ENCODE measurements at regions not wholly inside any gene's neighbourhood (a gene's known extent, or its start where the extent isn't known, plus 50 kb on each side); places are given as distances from the start of the nearest gene placed in this dataset.
"Not testable (repeated sequence)": the region's sequence is repeated elsewhere in the genome, so short reads cannot be mapped to it uniquely, and the experiment has no call there.

DNA sequence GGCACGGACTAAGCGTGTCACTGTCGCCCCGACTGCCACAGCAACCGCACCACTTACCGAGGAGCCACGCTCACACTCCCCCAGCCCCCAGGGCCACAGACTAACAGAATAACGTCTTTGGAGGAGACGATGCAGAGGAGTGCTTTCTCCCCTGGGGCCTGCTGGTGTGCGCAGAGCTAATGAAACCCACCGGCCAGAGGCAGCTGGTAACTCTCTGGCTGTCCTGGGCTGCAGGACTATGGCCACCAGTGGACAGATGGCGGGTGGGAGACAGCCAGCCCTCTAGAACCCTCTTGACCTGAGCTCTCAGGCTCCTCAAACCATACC is 228.0 kb downstream of the DLL1 start:
- no peak for DNase-seq (ENCODE audit: low read depth)
- no peak overlapping the region for H3K4me3 ChIP-seq (ENCODE audit: low read length)
- TF ChIP-seq, protein P1, sequence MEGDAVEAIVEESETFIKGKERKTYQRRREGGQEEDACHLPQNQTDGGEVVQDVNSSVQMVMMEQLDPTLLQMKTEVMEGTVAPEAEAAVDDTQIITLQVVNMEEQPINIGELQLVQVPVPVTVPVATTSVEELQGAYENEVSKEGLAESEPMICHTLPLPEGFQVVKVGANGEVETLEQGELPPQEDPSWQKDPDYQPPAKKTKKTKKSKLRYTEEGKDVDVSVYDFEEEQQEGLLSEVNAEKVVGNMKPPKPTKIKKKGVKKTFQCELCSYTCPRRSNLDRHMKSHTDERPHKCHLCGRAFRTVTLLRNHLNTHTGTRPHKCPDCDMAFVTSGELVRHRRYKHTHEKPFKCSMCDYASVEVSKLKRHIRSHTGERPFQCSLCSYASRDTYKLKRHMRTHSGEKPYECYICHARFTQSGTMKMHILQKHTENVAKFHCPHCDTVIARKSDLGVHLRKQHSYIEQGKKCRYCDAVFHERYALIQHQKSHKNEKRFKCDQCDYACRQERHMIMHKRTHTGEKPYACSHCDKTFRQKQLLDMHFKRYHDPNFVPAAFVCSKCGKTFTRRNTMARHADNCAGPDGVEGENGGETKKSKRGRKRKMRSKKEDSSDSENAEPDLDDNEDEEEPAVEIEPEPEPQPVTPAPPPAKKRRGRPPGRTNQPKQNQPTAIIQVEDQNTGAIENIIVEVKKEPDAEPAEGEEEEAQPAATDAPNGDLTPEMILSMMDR (conservative IDR thresholded peaks at IDR 0.05; ENCODE audit: low read depth, low read length), result no peak

DNA sequence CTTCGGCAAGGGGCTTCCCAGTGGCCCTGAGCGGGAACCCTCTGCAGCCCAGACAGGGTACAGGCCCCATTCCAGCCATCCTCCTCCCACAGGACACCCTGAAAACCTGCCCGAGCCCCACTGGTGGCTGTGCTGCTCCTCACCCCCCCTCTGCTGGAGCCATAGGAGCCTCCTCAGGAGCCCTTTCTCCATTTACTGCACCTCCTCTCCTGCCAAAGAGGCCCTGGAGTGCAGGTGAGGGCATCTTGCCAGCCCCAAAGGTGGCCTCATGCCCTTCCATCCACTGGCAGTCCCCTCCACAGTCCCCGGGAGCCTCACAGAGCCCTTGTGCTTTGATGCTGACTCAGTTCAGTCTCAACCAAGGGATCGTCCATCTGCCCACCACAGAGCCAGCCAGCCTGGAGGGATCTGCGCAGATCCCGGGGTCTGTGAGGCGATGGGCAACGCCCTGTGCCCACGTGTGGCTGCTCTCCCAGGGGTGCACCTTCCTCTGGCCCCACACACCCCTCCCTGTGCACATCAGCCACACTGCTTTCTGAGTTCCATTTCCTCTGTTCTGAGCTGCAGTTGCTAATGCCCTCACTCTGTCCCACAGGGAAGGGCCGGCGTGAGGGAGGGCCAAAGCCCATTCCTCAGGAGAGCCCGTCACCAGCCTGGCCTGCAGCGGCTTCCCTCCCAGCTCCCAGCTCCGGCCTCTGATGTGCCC is 228.5 kb downstream of the DLL1 start:
- TF ChIP-seq, protein P1 (conservative IDR thresholded peaks at IDR 0.05; ENCODE audit: low read depth, low read length), result no peak
- no peak for DNase-seq (ENCODE audit: low read depth)
- H3K4me3 ChIP-seq (ENCODE audit: low read length), result no peak overlapping the region

DNA sequence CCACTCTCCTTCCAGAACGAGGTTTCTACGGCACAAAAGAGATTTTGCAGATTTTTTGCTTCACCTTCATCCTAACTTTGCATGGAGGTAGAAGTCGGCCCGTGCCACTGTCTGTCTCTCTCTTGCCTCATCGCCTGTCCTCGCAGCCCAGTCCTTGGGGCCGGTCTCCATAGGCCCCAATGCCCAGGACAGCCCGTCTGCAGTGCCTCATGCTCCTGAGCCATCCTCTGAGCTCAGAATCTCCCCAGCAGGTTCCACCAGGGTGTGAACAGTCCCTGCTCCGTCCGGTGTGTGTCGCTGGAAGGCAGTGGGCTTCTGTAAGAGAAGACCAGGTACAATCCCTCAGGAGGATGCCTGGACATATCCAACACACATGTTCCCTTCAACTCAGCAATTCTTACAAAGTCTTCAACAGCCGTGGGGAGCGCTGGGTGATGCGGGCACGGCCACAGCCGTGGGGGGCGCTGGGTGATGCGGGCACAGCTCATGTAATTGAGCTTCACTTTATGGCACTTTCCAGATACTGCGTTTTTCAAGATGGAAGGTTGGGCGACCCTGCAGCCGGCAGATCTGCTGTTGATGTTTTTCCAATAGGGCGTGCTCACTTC is 231.9 kb downstream of the DLL1 start:
- TF ChIP-seq, protein P1 (conservative IDR thresholded peaks at IDR 0.05; ENCODE audit: low read depth, low read length), result no peak
- no peak for DNase-seq (ENCODE audit: low read depth)
- H3K4me3 ChIP-seq (ENCODE audit: low read length), result no peak overlapping the region

DNA sequence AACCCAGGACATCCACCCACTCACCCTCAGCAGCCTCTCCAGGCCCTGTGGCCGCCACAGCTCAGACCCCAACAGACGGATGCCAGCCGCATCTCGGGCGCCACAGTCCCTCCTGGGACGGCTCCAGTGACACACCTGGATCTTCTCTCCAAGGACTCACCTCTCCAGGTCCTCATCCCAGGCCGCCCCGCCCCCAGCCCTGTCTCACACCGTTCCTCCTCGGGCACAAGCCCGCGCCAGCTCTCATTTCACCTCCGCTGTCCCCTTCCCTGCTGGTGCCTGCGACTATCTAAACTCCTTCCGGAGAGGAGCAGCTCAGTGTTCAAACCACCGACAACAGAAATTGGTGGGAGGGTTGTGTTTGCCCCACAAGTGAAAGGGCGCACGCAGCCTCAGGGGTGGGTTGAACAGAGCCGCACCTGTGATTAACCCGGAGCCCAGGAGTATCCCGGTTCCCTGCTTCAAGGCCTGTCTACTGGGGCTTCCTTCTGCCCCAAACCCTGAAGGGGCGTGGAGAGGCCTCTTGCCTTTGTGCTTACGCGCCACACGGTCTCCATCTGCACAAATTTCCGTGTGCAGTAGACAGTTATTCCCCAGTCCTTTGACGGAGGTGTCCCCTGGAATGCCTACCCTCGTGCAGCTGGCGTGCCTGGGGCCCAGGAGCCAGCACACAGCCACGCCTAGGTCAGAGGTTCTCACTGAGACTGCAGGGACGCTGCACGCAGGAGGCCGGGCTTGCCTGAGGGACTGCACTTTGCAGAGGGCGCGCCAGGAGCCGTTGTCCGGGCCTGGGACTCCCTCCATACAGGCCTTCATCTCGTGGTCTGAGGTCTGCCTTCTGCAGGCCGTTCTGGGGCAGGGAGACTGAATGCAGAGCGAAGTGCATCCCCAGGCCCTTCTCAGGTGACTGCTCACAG is 232.7 kb downstream of the DLL1 start:
- no peak overlapping the region for H3K4me3 ChIP-seq (ENCODE audit: low read length)
- TF ChIP-seq, protein P1 (conservative IDR thresholded peaks at IDR 0.05; ENCODE audit: low read depth, low read length), result no peak
- no peak for DNase-seq (ENCODE audit: low read depth)

DNA sequence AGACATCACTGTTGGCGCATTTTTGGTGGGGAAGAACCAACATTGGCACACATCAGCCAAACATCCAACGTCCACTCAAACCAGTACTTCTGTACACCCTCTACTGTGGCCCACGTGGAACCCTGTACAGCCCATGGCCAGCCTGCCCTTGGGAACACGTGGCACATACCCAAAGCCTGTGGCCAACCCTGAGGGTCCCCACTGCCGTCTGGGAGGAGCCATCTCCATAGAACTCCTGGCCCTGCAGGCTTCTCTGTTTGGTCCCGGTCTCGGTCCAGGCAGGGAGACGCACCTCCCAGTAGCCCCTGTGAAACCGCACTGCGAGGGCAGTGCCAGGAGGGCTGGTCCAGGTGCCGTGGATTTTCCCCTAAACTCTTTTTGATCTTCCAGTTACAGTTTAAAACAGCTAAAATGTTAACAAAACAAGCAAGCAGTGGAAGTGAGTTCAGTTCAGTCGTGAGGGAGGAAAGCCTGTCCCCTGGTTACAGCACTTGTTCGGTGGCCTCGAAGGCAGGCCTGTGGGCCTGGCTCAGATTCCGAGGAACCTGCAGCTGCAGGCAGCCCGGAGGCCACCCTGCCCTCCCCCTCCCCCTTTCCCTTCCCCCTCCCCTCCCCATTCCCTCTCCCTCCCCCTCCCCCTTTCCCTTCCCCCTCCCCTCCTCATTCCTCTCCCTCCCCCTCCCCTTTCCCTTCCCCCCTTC is 233.7 kb downstream of the DLL1 start:
- H3K4me3 ChIP-seq (ENCODE audit: low read length), result no peak overlapping the region
- DNase-seq (ENCODE audit: low read depth), result no peak
- TF ChIP-seq, protein P1 (conservative IDR thresholded peaks at IDR 0.05; ENCODE audit: low read depth, low read length), result no peak

DNA sequence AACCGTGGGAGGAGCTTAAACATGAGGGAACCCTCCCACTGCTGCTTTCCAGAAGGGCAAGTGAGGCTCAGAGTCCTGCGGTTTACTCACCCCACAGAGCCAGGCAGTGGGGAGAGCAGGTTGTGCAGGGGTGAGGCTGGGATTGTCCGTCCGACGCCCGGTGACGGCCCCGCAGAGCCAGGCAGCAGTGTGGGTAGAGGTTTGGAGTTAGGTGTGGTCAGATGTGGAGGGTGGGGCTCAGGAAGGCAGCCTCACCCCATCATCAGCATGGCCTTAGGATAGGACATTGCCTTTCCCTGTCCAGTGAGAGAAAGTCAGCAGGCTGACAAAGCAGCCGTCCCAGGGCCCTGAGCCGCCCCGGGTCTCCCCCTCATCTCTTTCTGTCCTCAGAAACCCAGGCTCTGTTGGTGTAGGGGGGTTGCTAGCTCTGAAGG is 234.6 kb downstream of the DLL1 start:
- TF ChIP-seq, protein P1 (conservative IDR thresholded peaks at IDR 0.05; ENCODE audit: low read depth, low read length), result no peak
- DNase-seq (ENCODE audit: low read depth), result no peak
- no peak overlapping the region for H3K4me3 ChIP-seq (ENCODE audit: low read length)

DNA sequence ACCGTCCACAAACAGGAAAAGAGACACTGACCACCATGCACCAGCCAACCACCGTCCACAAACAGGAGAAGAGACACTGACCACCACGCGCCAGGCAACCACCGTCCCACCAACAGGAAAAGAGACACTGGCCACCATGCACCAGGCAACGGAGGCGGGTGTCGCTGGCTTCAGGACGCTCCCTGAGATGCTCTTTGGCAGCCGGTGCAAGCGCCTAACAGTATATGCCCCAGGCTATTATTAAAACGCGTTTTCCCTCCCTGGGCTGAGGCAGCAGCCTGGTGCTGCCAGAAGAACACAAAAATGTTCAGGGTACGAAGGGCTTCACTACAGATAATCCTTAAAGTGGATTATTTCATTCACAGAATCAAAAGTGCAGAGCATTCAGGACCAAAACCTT is 235.1 kb downstream of the DLL1 start:
- DNase-seq (ENCODE audit: low read depth); H3K4me3 ChIP-seq (ENCODE audit: low read length): not testable (repeated sequence)

Measured in retinal pigment epithelial cell (primary cell).